HEK293 (cell line): ENCODE measurements at regions not wholly inside any gene's neighbourhood (a gene's known extent, or its start where the extent isn't known, plus 50 kb on each side); places are given as distances from the start of the nearest gene placed in this dataset.

Source experiments
- CTCF ChIA-PET: fragments of 350-600 bp; formaldehyde crosslinking; extraction: SDS; loops from one replicate; lab custom pipeline; 2021; ENCODE audit warnings: antibody characterized with exemption; lab: Yijun Ruan, JAX
- POLR2A ChIA-PET: fragments of 300-600 bp; formaldehyde crosslinking; extraction: SDS; loops from one replicate; lab custom pipeline; 2020; ENCODE audit warnings: antibody characterized with exemption, inconsistent platforms; lab: Yijun Ruan, JAX
- H3K27ac ChIP-seq: fragments of 200-500 bp; sonication (Bioruptor generic); 2 replicates; pipeline ENCODE4 v1.5.1; 2014; ENCODE audit warnings: low read depth, low read length, control low read depth, inconsistent platforms; ENCODE audit errors: extremely low read depth
- H3K36me3 ChIP-seq, 2 experiments: fragments of 200-500 bp in 1 of 2; sonication (Bioruptor generic) in 1 of 2; 1 replicate in 1 of 2; 2 replicates in 1 of 2; pipeline ENCODE4 v1.5.1; 2014 to 2017; ENCODE audit warnings: inconsistent platforms in 2 of 2, low read length in 2 of 2; ENCODE audit not compliant: control insufficient read depth in 2 of 2, insufficient read depth in 1 of 2
- H3K4me1 ChIP-seq: fragments of 200-500 bp; sonication (Bioruptor generic); 2 replicates; pipeline ENCODE4 v1.5.1; 2014; ENCODE audit warnings: mild to moderate bottlenecking, low read length, inconsistent platforms; ENCODE audit not compliant: control insufficient read depth, insufficient read depth
- H3K4me3 ChIP-seq: 2 replicates; pipeline ENCODE4 v1.5.1; 2011; ENCODE audit warnings: low read depth, mild to moderate bottlenecking, control low read depth, low read length, moderate library complexity
- H3K9me3 ChIP-seq: fragments of 200-500 bp; sonication (Bioruptor generic); 2 replicates; pipeline ENCODE4 v1.5.1; 2014; ENCODE audit warnings: low read depth, low read length, inconsistent platforms; ENCODE audit not compliant: control insufficient read depth, insufficient read depth
- BCL11A ChIP-seq: fragments of 450-650 bp; formaldehyde crosslinking; IDR thresholded peaks from 2 replicates; pipeline ENCODE4 v1.5.1; 2016; ENCODE audit warnings: low read depth, missing biosample characterization, missing genetic modification characterization
- MYNN ChIP-seq: fragments of 450-650 bp; formaldehyde crosslinking; IDR thresholded peaks from 2 replicates; pipeline ENCODE4 v1.5.1; 2016; ENCODE audit warnings: missing biosample characterization, missing genetic modification characterization, borderline replicate concordance
- OVOL3 ChIP-seq: fragments of 450-650 bp; formaldehyde crosslinking; IDR thresholded peaks from 2 replicates; pipeline ENCODE4 v1.5.1; 2016; ENCODE audit warnings: missing biosample characterization, missing genetic modification characterization
- PRDM2 ChIP-seq: fragments of 450-650 bp; formaldehyde crosslinking; IDR thresholded peaks from 2 replicates; pipeline ENCODE4 v1.5.1; 2016; ENCODE audit warnings: missing biosample characterization, missing genetic modification characterization, borderline replicate concordance
- TCF7L2 ChIP-seq: IDR thresholded peaks from 2 replicates; pipeline ENCODE4 v1.6.1; 2011; ENCODE audit warnings: low read depth, mild to moderate bottlenecking, inconsistent platforms, low read length, moderate library complexity, borderline replicate concordance
- WT1 ChIP-seq: fragments of 450-650 bp; formaldehyde crosslinking; IDR thresholded peaks from 2 replicates; pipeline ENCODE4 v1.5.1; 2016; ENCODE audit warnings: missing biosample characterization, missing genetic modification characterization
- YY2 ChIP-seq: fragments of 450-650 bp; formaldehyde crosslinking; IDR thresholded peaks from 2 replicates; pipeline ENCODE4 v1.5.1; 2016; ENCODE audit warnings: missing biosample characterization, missing genetic modification characterization
- ZFHX2 ChIP-seq: fragments of 450-650 bp; formaldehyde crosslinking; conservative IDR thresholded peaks from 2 replicates; pipeline ENCODE4 v1.5.1; 2016; ENCODE audit warnings: missing biosample characterization, missing genetic modification characterization
- ZFP3 ChIP-seq: fragments of 450-650 bp; formaldehyde crosslinking; IDR thresholded peaks from 2 replicates; pipeline ENCODE4 v1.5.1; 2016; ENCODE audit warnings: low read depth, missing biosample characterization, missing genetic modification characterization
- ZNF114 ChIP-seq: fragments of 450-650 bp; formaldehyde crosslinking; IDR thresholded peaks from 2 replicates; pipeline ENCODE4 v1.5.0; 2017; ENCODE audit warnings: missing biosample characterization, missing genetic modification characterization
- ZNF223 ChIP-seq: fragments of 450-650 bp; formaldehyde crosslinking; IDR thresholded peaks from 2 replicates; pipeline ENCODE4 v1.5.1; 2016; ENCODE audit warnings: missing biosample characterization, missing genetic modification characterization
- ZNF280D ChIP-seq: fragments of 450-650 bp; formaldehyde crosslinking; IDR thresholded peaks from 2 replicates; pipeline ENCODE4 v1.5.1; 2016; ENCODE audit warnings: missing biosample characterization, missing genetic modification characterization
- ZNF324 ChIP-seq: fragments of 450-650 bp; formaldehyde crosslinking; IDR thresholded peaks from 2 replicates; pipeline ENCODE4 v1.5.1; 2016; ENCODE audit warnings: missing biosample characterization, missing genetic modification characterization
- ZNF416 ChIP-seq: fragments of 450-650 bp; formaldehyde crosslinking; IDR thresholded peaks from 2 replicates; pipeline ENCODE4 v1.5.1; 2016; ENCODE audit warnings: missing biosample characterization, missing genetic modification characterization
- ZNF549 ChIP-seq: fragments of 450-650 bp; IDR thresholded peaks from 2 replicates; pipeline ENCODE4 v1.5.1; 2018; ENCODE audit warnings: missing biosample characterization, missing genetic modification characterization, mild to moderate bottlenecking, inconsistent platforms, moderate library complexity
- ZNF580 ChIP-seq: fragments of 450-650 bp; formaldehyde crosslinking; IDR thresholded peaks from 2 replicates; pipeline ENCODE4 v1.5.1; 2016; ENCODE audit warnings: missing biosample characterization, missing genetic modification characterization
- ZNF624 ChIP-seq: fragments of 450-650 bp; formaldehyde crosslinking; IDR thresholded peaks from 2 replicates; pipeline ENCODE4 v1.5.1; 2017; ENCODE audit warnings: missing biosample characterization, missing genetic modification characterization
- ZNF785 ChIP-seq: fragments of 450-650 bp; formaldehyde crosslinking; IDR thresholded peaks from 2 replicates; pipeline ENCODE4 v1.5.1; 2016; ENCODE audit warnings: missing biosample characterization, missing genetic modification characterization
- TF ChIP-seq, protein P1 (sequence below): fragments of 450-650 bp; formaldehyde crosslinking; IDR thresholded peaks from 2 replicates; pipeline ENCODE4 v1.5.1; 2016; ENCODE audit warnings: missing biosample characterization, missing genetic modification characterization
- TF ChIP-seq, protein P2 (sequence below): fragments of 450-650 bp; formaldehyde crosslinking; optimal IDR thresholded peaks from 2 replicates; pipeline ENCODE3; 2016; ENCODE audit warnings: missing biosample characterization, mild to moderate bottlenecking, missing genetic modification characterization

DNA sequence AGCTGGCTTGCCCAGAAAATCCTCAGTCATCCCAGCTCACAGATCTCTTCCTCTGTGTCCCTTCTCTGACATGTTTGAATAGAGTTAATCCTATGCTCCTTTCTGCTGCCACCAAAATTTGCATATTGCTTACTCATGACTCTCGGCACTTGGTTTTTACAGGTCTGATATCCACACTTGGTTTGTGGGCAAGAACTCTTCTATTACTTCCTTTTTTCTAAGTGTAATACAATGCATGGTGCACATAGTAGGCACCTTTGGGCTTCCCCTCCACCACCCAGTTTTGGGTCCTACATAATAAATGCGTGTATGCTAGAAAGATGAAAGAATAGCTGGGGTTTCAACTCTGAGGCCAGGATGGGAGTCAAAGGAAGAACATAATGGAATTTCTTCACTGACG is 69.7 kb upstream of the GRK3 start:
- ChIA-PET POLR2A (interaction anchor here (0.6 to 1.8 kb wide), 3 partner anchors 19 to 917 kb away, joined by 3 to 4 read pairs (median 3); no protein-coding TSS in a partner anchor), CTCF (interaction anchor here (0.8 to 1.4 kb wide), 2 partner anchors 14 to 278 kb away, joined by 3 to 4 read pairs; no protein-coding TSS in a partner anchor)
- no peak overlapping the region for H3K27ac ChIP-seq
- no peak overlapping the region for H3K4me3 ChIP-seq
- peaks cover 3 to 5% of the 10 kb centered on the region in 2 experiments; a peak in 2 of 3 replicates for H3K36me3 ChIP-seq
- no peaks in the 10 kb centered on the region for H3K9me3 ChIP-seq
- H3K4me1 ChIP-seq: no peaks in the 10 kb centered on the region; the same call in 1 of the 2 replicates
- no peak for TF ChIP-seq TCF7L2
- no peak for TF ChIP-seq ZNF416
- TF ChIP-seq ZNF223 (tag by site-specific recombination): no peak
- no peak for TF ChIP-seq YY2 (tag by site-specific recombination)
- no peak for TF ChIP-seq ZFP3
- TF ChIP-seq ZFHX2: no peak
- no peak for TF ChIP-seq ZNF280D (tag by site-specific recombination)
- TF ChIP-seq ZNF580 (tag by site-specific recombination): no peak
- TF ChIP-seq ZNF785: no peak
- no peak for TF ChIP-seq WT1 (tag by site-specific recombination)
- TF ChIP-seq ZNF624 (tag by site-specific recombination): no peak
- TF ChIP-seq, protein P1, sequence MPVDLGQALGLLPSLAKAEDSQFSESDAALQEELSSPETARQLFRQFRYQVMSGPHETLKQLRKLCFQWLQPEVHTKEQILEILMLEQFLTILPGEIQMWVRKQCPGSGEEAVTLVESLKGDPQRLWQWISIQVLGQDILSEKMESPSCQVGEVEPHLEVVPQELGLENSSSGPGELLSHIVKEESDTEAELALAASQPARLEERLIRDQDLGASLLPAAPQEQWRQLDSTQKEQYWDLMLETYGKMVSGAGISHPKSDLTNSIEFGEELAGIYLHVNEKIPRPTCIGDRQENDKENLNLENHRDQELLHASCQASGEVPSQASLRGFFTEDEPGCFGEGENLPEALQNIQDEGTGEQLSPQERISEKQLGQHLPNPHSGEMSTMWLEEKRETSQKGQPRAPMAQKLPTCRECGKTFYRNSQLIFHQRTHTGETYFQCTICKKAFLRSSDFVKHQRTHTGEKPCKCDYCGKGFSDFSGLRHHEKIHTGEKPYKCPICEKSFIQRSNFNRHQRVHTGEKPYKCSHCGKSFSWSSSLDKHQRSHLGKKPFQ: no peak
- TF ChIP-seq MYNN (tag by site-specific recombination): no peak
- TF ChIP-seq ZNF114: no peak
- TF ChIP-seq BCL11A: no peak
- TF ChIP-seq, protein P2, sequence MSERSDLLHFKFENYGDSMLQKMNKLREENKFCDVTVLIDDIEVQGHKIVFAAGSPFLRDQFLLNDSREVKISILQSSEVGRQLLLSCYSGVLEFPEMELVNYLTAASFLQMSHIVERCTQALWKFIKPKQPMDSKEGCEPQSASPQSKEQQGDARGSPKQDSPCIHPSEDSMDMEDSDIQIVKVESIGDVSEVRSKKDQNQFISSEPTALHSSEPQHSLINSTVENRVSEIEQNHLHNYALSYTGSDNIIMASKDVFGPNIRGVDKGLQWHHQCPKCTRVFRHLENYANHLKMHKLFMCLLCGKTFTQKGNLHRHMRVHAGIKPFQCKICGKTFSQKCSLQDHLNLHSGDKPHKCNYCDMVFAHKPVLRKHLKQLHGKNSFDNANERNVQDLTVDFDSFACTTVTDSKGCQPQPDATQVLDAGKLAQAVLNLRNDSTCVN (tag by site-specific recombination): no peak
- no peak for TF ChIP-seq PRDM2 (tag by site-specific recombination)
- no peak for TF ChIP-seq OVOL3 (tag by site-specific recombination)
- no peak for TF ChIP-seq ZNF549 (tag by site-specific recombination)
- no peak for TF ChIP-seq ZNF324
